IMR-90 (cell line): ENCODE measurements at regions not wholly inside any gene's neighbourhood (a gene's known extent, or its start where the extent isn't known, plus 50 kb on each side); places are given as distances from the start of the nearest gene placed in this dataset.

Source experiments
- ATAC-seq: fragments of 200-7000 bp; cut with Tn5 transposase; 2 replicates; pipeline ENCODE4 v1.9.1; 2020; ENCODE audit warnings: low read depth, mild to moderate bottlenecking, moderate library complexity
- BruUV-seq: library from RNA; stranded (reverse); fragments of 400-500 nt; replicated peaks from 2 replicates; lab custom pipeline; 2021; lab: Mats Ljungman, UMichigan
- CTCF ChIA-PET: fragments of 300-600 bp; formaldehyde crosslinking; extraction: SDS; loops from one replicate; lab custom pipeline; 2021; ENCODE audit warnings: antibody characterized with exemption; lab: Yijun Ruan, JAX
- POLR2A ChIA-PET: fragments of 300-600 bp; sonication (Branson Sonifier 250); formaldehyde crosslinking; loops from one replicate; lab custom pipeline; 2022; ENCODE audit warnings: antibody characterized with exemption; ENCODE audit not compliant: unreplicated experiment; lab: Charles Lee
- DNase-seq: peaks from one replicate; pipeline ENCODE4 v3.0.0; 2013
- H2AFZ ChIP-seq: replicated peaks from 2 replicates; pipeline ENCODE3; 2013; ENCODE audit warnings: low read length, mild to moderate bottlenecking; ENCODE audit not compliant: poor library complexity
- H2AK5ac ChIP-seq: 2 replicates; pipeline ENCODE4 v1.6.1; 2013; ENCODE audit warnings: low read depth, low read length, inconsistent platforms
- H2AK9ac ChIP-seq: replicated peaks from 2 replicates; pipeline ENCODE3; 2013; ENCODE audit warnings: mild to moderate bottlenecking, low read depth, low read length, moderate library complexity; ENCODE audit not compliant: poor library complexity
- H2BK120ac ChIP-seq: 2 replicates; pipeline ENCODE4 v1.6.1; 2013; ENCODE audit warnings: low read depth, low read length, inconsistent platforms
- H2BK15ac ChIP-seq: 3 replicates; pipeline ENCODE4 v1.6.1; 2013; ENCODE audit warnings: low read depth, low read length, inconsistent platforms
- H2BK20ac ChIP-seq: 2 replicates; pipeline ENCODE4 v1.6.1; 2013; ENCODE audit warnings: low read depth, mild to moderate bottlenecking, inconsistent platforms, low read length, moderate library complexity
- H2BK5ac ChIP-seq: 2 replicates; pipeline ENCODE4 v1.6.1; 2013; ENCODE audit warnings: mild to moderate bottlenecking, low read depth, low read length, inconsistent platforms; ENCODE audit not compliant: poor library complexity, severe bottlenecking
- H3K14ac ChIP-seq: replicated peaks from 2 replicates; pipeline ENCODE4 v1.6.1; 2013; ENCODE audit warnings: low read depth, low read length, inconsistent platforms
- H3K18ac ChIP-seq: 2 replicates; pipeline ENCODE4 v1.6.1; 2013; ENCODE audit warnings: low read depth, low read length, control low read depth
- H3K23ac ChIP-seq: 2 replicates; pipeline ENCODE4 v1.6.1; 2013; ENCODE audit warnings: low read depth, low read length, inconsistent platforms
- H3K27ac ChIP-seq: 2 replicates; pipeline ENCODE4 v1.5.1; 2013; ENCODE audit warnings: mild to moderate bottlenecking, control low read depth, low read length; ENCODE audit not compliant: insufficient read depth
- H3K27me3 ChIP-seq: 2 replicates; pipeline ENCODE4 v1.6.1; 2013; ENCODE audit warnings: low read length; ENCODE audit not compliant: control insufficient read depth, insufficient read depth
- H3K36me3 ChIP-seq: 2 replicates; pipeline ENCODE4 v1.6.1; 2013; ENCODE audit warnings: low read length, mixed read lengths; ENCODE audit not compliant: control insufficient read depth, insufficient read depth
- H3K4ac ChIP-seq: 2 replicates; pipeline ENCODE4 v1.6.1; 2013; ENCODE audit warnings: low read depth, low read length, inconsistent platforms
- H3K4me1 ChIP-seq: 2 replicates; pipeline ENCODE4 v1.6.1; 2013; ENCODE audit warnings: low read length, mixed read lengths; ENCODE audit not compliant: control insufficient read depth, insufficient read depth
- H3K4me2 ChIP-seq: 2 replicates; pipeline ENCODE4 v1.6.1; 2013; ENCODE audit warnings: low read depth, mild to moderate bottlenecking, control low read depth, low read length, moderate library complexity
- H3K4me3 ChIP-seq: 2 replicates; pipeline ENCODE4 v1.5.1; 2013; ENCODE audit warnings: low read depth, mild to moderate bottlenecking, control low read depth, low read length, moderate library complexity; ENCODE audit not compliant: insufficient read depth
- H3K56ac ChIP-seq: 2 replicates; pipeline ENCODE4 v1.6.1; 2013; ENCODE audit warnings: low read length, inconsistent platforms; ENCODE audit not compliant: insufficient read depth; ENCODE audit errors: extremely low read depth
- H3K79me1 ChIP-seq, 2 experiments: 2 replicates each; pipeline ENCODE4 v1.6.1; 2013; ENCODE audit warnings: low read length in 2 of 2, inconsistent platforms in 1 of 2, low read depth in 1 of 2
- H3K9ac ChIP-seq: 2 replicates; pipeline ENCODE4 v1.6.1; 2013; ENCODE audit warnings: low read depth, low read length, control low read depth
- H3K9me1 ChIP-seq: 2 replicates; pipeline ENCODE4 v1.6.1; 2013; ENCODE audit warnings: low read length, inconsistent platforms; ENCODE audit not compliant: insufficient read depth
- H3K9me3 ChIP-seq: 2 replicates; pipeline ENCODE4 v1.6.1; 2013; ENCODE audit warnings: low read length; ENCODE audit not compliant: control insufficient read depth, insufficient read depth
- H4K20me1 ChIP-seq: 2 replicates; pipeline ENCODE4 v1.6.1; 2013; ENCODE audit warnings: low read length, inconsistent platforms; ENCODE audit not compliant: insufficient read depth
- H4K5ac ChIP-seq: 2 replicates; pipeline ENCODE4 v1.6.1; 2013; ENCODE audit warnings: mild to moderate bottlenecking, low read depth, low read length, control low read depth
- H4K8ac ChIP-seq, 2 experiments: 2 replicates each; pipeline ENCODE4 v1.6.1; 2013; ENCODE audit warnings: low read depth in 2 of 2, low read length in 2 of 2, control low read depth in 1 of 2, inconsistent platforms in 1 of 2
- H4K91ac ChIP-seq: 2 replicates; pipeline ENCODE4 v1.6.1; 2013; ENCODE audit warnings: low read depth, low read length, inconsistent platforms; ENCODE audit not compliant: insufficient read depth
- CEBPB ChIP-seq: IDR thresholded peaks from 2 replicates; pipeline ENCODE4 v1.6.1; 2012; ENCODE audit warnings: low read depth, low read length, improper control_type of control experiment
- MAFK ChIP-seq: IDR thresholded peaks from 2 replicates; pipeline ENCODE4 v1.6.1; 2012; ENCODE audit warnings: low read depth, low read length, improper control_type of control experiment
- MAZ ChIP-seq: IDR thresholded peaks from 2 replicates; pipeline ENCODE4 v1.6.1; 2012; ENCODE audit warnings: low read depth, mild to moderate bottlenecking, low read length, improper control_type of control experiment, moderate library complexity, borderline replicate concordance
- WGBS, 2 experiments: methylation state at CpG; one replicate each; pipeline versions ENCODE4 v1.1.5 to v1.1.7; 2013; ENCODE audit warnings: missing lambda C conversion rate in 2 of 2; ENCODE audit not compliant: insufficient read length in 1 of 2; ENCODE audit errors: extremely low coverage in 2 of 2; 5-methylcytosine and 5-hydroxymethylcytosine counted together
- dilution Hi-C: fragments of 300-500 bp; cut with HindIII; formaldehyde crosslinking; loops from one replicate; pipeline ENCODE4 v1.14.3; 2018; ENCODE audit warnings: low sequenced_read_pairs; ENCODE audit not compliant: unreplicated experiment
- in situ Hi-C: fragments of 300-500 bp; cut with MboI; formaldehyde crosslinking; loops from 3 replicates; pipeline ENCODE4 v1.14.3; 2019; ENCODE audit warnings: low sequenced_read_pairs, inconsistent platforms, mixed read lengths
- intact Hi-C: fragments of 100-400 bp; cut with micrococcal nuclease; formaldehyde crosslinking; loops from 2 replicates; pipeline ENCODE4 v1.10.0; 2022

DNA sequence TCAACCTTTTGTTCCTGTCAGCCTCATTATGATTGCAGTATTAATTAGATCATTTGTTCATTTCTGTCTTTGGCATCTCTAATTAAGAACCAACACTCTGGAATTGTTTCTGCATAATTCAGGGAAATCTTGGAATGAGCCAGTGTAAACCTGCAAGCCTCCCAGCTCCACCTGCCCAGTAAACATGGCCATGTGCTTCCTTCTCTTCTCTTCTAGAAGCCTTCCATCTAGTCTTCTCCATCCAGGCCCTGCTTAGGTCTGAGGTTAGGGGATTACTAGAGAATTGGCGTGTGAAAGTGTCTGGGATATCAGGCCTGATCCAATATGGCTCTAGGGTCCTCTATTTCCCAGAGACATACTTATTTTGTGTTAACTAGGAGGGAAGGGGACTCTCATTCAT, 528.0 kb downstream of the AACS start:
- dilution Hi-C loops (no loop called here), intact Hi-C loops (no loop called here), in situ Hi-C loops (no loop called here)
- Histone ChIP-seq H2BK5ac (no peak overlapping the region), H3K4me1 (no peaks in the 10 kb centered on the region), H2BK15ac (no peak overlapping the region), H4K20me1 (no peaks in the 10 kb centered on the region), H3K4me2 (no peak overlapping the region), H3K79me1 (no peaks in the 10 kb centered on the region), H3K56ac (no peak overlapping the region), H2BK20ac (no peak overlapping the region), H3K9me3 (peaks cover 18% of the 10 kb centered on the region), H3K14ac (no peak overlapping the region), H2AK9ac (no peak overlapping the region), H2AFZ (no peak overlapping the region), H3K27me3 (no peaks in the 10 kb centered on the region), H3K36me3 (no peaks in the 10 kb centered on the region), H4K5ac (no peak overlapping the region), H2BK120ac (no peak overlapping the region), H2AK5ac (no peak overlapping the region), H3K23ac (no peak overlapping the region), H3K4ac (no peak overlapping the region), H3K18ac (no peak overlapping the region), H3K4me3 (no peak overlapping the region), H3K9ac (no peak overlapping the region), H4K8ac (no peak overlapping the region), H3K27ac (no peak overlapping the region), H3K9me1 (no peaks in the 10 kb centered on the region), H4K91ac (no peak overlapping the region)
- TF ChIP-seq MAZ (no peak), MAFK (no peak), CEBPB (no peak)
- no CpG with 5 or more reads among the region's 1 CpG for WGBS, 2 experiments
- BruUV-seq, result no TSS peak
- POLR2A ChIA-PET, result no interaction called here
- ATAC-seq, result no peak
- CTCF ChIA-PET, result interaction anchor here (0.6 kb wide), 3 partner anchors 11 to 1127 kb away, joined by 3 to 4 read pairs (median 3); no protein-coding TSS in a partner anchor
- no peak for DNase-seq
